Left kidney (tissue), 1 donor: ENCODE measurements at regions not wholly inside any gene's neighbourhood (a gene's known extent, or its start where the extent isn't known, plus 50 kb on each side); places are given as distances from the start of the nearest gene placed in this dataset.
"Not testable (repeated sequence)": the region's sequence is repeated elsewhere in the genome, so short reads cannot be mapped to it uniquely, and the experiment has no call there.

Source experiments
- DNase-seq: peaks from one replicate; pipeline ENCODE4 v3.0.0-alpha.2; 2013

- no peak for DNase-seq
Observed at GRCh38 chr18:34280000-34280399, 55.3 kb upstream of the NOL4 start.

- no peak for DNase-seq
Observed at GRCh38 chr18:34280653-34281052, 55.9 kb upstream of the NOL4 start.

DNA sequence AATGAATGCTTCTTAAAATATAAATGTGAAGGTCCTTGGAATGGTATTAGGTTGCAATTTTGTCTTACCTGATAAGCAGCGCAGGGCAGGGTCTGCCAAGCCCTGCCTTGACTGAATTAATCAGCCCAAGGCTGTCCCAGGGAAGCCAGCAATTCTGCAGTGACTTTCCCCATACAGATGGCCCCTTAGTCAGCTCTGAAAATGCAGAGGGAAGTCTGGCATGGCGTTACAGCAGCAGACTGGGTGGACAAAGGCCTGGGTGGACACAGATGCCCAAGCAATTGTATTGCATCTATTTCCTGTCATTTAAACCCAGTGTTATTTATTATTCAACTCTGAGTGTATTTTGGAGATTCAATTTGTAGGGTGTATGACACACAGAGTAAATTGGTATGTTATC is 56.6 kb upstream of the NOL4 start:
- no peak for DNase-seq

- DNase-seq: no peak
Observed at GRCh38 chr18:34281722-34282121, 57.0 kb upstream of the NOL4 start.

GRCh38 chr18:34283506-34283905 is 58.8 kb upstream of the NOL4 start:
- DNase-seq: no peak

DNA sequence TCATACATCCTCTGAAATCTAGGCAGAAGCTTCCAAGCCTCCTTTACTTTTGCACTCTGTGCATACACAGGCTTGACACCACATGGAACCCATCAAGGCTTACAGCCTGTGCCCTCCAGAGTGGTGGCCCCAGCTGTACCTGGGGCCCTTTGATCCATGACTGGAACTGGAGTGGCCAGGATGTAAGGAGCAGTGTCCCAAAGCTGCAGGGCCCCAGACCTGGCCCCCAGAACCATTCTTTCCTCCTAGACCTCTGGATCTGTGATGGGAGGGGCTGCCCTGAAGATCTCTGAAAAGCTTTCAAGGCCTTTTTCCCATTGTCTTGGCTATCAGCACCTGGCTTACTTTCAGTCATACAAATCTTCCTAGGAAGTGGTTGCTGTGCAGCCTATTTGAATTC is 63.1 kb upstream of the NOL4 start:
- no peak for DNase-seq

GRCh38 chr18:34292594-34292993 is 67.9 kb upstream of the NOL4 start:
- no peak for DNase-seq

- DNase-seq: no peak
Observed at GRCh38 chr18:34297287-34297686, 72.6 kb upstream of the NOL4 start.

GRCh38 chr18:34299828-34300227 is 75.1 kb upstream of the NOL4 start:
- DNase-seq: no peak

- no peak for DNase-seq
Observed at GRCh38 chr18:34311468-34311867, 86.8 kb upstream of the NOL4 start.

GRCh38 chr18:34314847-34315246 is 90.1 kb upstream of the NOL4 start:
- DNase-seq: no peak

GRCh38 chr18:34315591-34316352 is 91.1 kb upstream of the NOL4 start:
- DNase-seq: no peak

DNA sequence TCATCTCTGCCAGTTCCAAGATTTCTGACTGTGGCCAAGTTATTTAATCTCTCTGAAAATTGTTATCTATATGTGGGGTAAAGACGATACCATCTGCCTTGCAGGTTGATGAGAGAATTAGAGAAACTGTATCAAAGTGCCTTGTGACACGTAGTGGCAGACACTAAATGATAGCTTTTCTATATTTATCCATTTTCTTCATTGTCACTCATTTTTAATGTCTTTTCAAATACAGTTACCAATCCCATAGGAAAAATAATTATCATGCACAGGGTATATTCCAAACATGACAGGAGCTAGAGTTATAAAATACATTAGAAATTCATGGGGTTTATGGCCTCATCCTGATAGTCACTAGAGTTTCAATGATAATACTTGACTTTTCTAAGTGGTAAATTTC is 95.6 kb upstream of the NOL4 start:
- DNase-seq: no peak

DNA sequence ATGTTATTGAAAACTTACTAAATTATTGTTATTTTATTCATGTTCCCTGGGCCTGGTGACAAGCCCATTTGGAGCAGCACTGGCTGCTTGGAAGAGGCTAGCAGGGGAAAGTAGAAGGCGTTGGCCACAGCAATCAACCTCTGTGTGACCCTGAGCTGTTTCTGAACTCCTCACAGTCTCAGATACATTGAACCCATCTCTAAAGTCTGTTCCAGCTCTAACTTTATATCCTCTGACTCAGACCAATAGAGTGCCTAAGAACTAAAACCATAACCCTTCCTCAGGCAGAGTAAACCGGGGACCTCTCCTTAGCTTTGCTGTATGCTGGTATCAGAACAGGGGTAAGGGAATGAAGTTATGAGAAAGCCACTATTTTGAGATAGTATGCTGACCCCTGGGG is 96.4 kb upstream of the NOL4 start:
- DNase-seq: no peak

DNA sequence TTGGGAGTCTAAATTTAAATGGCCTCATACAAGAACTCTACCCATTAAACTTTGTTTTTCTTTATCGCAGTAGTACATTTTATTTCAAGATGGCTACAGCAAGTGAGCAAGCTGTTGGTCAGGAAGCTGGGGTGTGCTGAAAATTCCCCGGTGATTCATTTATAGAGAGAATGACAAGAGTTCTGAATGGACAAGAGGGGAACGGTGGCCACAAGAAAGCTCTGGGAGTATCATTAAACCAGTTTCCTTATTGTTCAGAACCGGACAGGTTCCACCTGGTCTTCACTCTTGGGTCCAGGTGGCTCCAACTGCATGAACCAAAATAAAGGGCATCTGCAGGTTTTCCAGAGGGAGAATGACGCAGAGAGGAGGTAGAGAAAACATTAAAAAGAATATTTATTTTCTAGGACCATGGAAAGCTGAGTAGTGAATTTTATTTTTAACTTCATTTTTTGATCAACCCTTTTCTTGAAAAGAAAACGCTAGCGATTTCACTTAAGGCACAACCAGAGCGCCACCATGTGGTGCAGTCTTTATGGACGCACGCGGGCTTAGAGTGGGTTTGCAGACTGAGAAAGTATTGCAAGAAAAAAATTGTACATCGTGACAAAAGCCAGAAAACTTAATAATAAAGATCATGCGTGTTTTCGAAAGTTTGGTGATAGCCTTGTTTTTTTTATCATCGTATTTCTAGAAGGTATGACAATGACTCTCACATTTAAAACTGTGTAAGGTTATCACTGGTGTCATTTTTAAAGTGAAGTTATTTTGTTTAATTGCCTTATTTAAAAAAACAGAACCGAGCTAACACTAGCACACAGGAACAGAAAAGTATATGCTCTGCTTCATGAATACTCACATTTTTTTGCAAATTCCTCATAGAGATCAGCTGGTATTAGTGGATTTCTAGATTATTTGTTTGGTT is 97.9 kb upstream of the NOL4 start:
- DNase-seq: peak; percentile 62

DNA sequence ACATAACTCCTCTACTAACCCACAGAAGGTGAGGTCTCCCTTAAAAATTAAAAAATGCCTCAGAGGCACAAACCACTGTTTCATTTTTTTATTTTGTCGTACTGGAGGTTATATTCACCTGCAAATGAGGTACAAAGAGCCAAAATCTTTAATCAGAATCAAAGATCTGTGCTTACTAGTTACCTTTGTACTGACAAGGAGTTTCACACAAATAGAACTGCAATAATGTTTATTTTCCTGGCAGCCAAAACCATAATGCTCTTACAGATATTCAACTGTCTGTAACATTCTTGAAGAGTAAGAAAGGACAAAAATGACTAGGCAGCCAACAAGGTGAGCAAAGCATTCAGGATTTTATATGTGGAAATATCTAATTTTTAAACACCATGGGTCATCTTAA is 105.1 kb upstream of the NOL4 start:
- no peak for DNase-seq

DNA sequence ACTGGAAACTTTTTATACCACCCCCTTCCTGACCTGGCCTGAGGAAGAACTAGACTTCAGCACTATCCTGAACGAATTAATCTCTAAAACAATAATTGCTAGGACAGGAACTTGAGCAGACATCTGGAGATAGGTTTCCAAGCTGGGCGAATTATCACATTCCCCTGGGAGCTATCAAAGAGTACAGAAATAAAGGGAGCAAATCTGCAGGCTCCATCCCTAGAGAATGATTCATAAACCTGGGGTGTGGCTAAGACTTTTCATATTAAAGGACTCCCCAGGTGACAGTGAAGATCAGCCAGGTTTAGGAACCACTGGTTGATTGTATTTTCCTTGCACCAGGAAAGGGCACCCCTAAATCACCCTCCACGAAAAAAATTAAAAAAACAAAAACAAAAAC is 105.6 kb upstream of the NOL4 start:
- no peak for DNase-seq

DNA sequence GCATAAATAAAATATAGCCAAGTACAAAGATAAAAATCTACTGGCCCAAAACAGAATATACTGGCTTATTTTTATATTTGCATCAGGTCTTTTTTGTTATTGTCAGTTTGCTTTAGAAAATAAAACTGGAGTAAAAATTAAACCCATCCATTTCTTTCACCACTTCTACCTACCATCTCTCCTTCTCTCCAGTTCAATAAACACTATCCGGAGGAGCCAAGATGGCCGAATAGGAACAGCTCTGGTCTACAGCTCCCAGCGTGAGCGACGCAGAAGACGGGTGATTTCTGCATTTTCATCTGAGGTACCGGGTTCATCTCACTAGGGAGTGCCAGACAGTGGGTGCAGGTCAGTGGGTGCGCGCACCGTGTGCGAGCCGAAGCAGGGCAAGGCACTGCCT is 106.2 kb upstream of the NOL4 start:
- not testable (repeated sequence) for DNase-seq

GRCh38 chr18:34331343-34331742 is 106.6 kb upstream of the NOL4 start:
- not testable (repeated sequence) for DNase-seq

DNA sequence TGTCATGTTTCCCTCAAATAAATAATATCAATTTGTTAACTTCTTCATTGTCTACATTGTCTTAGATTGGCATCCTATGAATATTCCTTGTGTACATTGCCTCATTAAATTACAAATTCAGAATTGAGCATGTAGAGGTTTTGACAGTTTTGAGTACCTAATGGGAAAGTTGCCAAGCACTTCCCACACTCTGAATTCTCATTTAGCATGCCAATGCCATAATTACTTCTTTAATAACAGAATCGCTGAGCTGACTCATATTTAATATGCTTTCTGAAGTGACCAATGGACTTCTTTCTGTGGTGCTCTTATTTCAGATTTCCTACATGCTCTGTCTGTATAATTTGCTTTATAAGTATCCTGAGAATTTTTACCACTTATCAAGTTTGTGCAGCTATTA is 114.4 kb upstream of the NOL4 start:
- no peak for DNase-seq

DNA sequence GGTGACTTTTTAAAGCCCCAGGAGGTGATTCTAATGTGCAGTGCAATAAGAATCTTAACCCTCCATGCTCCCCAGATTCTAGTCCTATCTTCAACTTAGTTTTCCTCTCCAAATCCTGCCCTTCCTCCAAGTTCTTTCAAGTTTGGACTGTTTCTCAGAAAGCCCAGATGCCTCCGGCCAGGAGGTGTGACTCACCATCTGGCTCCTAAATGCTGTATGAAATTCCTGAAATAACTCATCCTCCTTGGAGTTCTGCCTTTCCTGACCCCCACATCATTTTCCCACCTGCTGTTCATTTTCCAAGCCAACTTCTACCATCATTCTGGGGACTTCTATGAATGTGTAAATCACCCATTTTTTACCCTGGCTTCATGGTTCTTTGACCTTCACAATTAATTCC is 118.2 kb upstream of the NOL4 start:
- no peak for DNase-seq

DNA sequence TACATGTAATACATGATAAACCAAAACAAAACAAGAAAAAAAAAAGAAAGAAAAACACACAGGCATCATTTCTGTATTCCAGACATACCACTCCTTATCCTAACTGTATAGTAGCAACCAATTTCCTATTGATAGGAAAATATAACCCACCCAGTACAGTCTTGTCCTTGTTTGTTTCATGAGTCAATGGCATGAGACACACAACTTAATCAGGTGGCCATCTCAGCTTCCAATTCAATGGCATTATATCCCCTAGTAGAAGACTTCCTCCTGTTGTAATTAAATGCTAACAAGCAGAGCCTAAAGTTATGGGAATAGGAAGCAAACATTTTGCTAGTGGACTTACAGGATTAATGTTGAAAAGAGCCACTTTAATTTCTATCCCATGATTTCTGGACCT is 121.0 kb upstream of the NOL4 start:
- DNase-seq: no peak

DNA sequence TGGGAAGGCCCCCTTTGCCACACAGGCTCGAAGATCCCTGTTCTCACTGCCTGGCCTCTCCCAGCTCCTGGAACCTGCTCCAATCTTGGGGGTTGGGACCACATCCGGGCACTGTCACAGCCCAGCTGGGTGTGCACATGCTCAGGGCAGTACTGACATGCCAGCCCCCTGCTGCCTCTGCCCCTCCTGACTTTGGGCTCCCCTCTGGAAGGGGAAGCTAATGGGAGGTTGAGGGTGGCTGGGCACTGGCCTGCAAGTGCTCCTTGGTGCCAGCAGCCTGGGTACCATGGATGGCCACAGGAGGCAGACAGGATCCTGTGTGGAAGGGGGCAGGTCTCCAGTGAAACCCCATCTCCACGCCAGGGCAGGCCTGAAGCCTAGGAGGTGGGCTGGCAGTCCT is 126.1 kb upstream of the NOL4 start:
- DNase-seq: no peak
